ENCODE measurements at regions not wholly inside any gene's neighbourhood (a gene's known extent, or its start where the extent isn't known, plus 50 kb on each side); places are given as distances from the start of the nearest gene placed in this dataset.

- no peak overlapping the region for H3K9ac ChIP-seq (ENCODE audit: low read length)
- TF ChIP-seq EZH2phosphoT487 (IDR thresholded peaks at IDR 0.05; ENCODE audit: low read depth) (no peak), CTCF (IDR thresholded peaks at IDR 0.05; ENCODE audit: low read depth, low read length) (no peak)
- H3K4me2 ChIP-seq (ENCODE audit: low read length): no peak overlapping the region
- no peak overlapping the region for H3K27ac ChIP-seq (ENCODE audit: low read length)
- H3K9me3 ChIP-seq (ENCODE audit: insufficient read depth, low read length): no peaks in the 10 kb centered on the region
- no peaks in the 10 kb centered on the region for H3K79me2 ChIP-seq (ENCODE audit: low read length)
- no peaks in the 10 kb centered on the region for H3K27me3 ChIP-seq (ENCODE audit: low read depth, low read length)
- no peaks in the 10 kb centered on the region for H4K20me1 ChIP-seq (ENCODE audit: insufficient read depth, low read length)
- no peak overlapping the region for H2AFZ ChIP-seq (ENCODE audit: low read depth, low read length)
- H3K36me3 ChIP-seq (replicated peaks; ENCODE audit: low read depth, low read length): no peaks in the 10 kb centered on the region
- H3K4me3 ChIP-seq (ENCODE audit: low read length): no peak overlapping the region
- H3K4me1 ChIP-seq (ENCODE audit: low read length): no peaks in the 10 kb centered on the region
Measured at GRCh38 chr18:77601567-77601966, 351.9 kb downstream of the GALR1 start.

- no peak overlapping the region for H2AFZ ChIP-seq (ENCODE audit: low read depth, low read length)
- H3K9ac ChIP-seq (ENCODE audit: low read length): no peak overlapping the region
- no peaks in the 10 kb centered on the region for H3K27me3 ChIP-seq (ENCODE audit: low read depth, low read length)
- H3K79me2 ChIP-seq (ENCODE audit: low read length): no peaks in the 10 kb centered on the region
- H3K4me2 ChIP-seq (ENCODE audit: low read length): no peak overlapping the region
- H3K4me3 ChIP-seq (ENCODE audit: low read length): no peak overlapping the region
- H3K9me3 ChIP-seq (ENCODE audit: insufficient read depth, low read length): no peaks in the 10 kb centered on the region
- H3K36me3 ChIP-seq (replicated peaks; ENCODE audit: low read depth, low read length): no peaks in the 10 kb centered on the region
- no peak for TF ChIP-seq EZH2phosphoT487 (IDR thresholded peaks at IDR 0.05; ENCODE audit: low read depth)
- no peak for TF ChIP-seq CTCF (IDR thresholded peaks at IDR 0.05; ENCODE audit: low read depth, low read length)
- H3K27ac ChIP-seq (ENCODE audit: low read length): no peak overlapping the region
- no peaks in the 10 kb centered on the region for H4K20me1 ChIP-seq (ENCODE audit: insufficient read depth, low read length)
- H3K4me1 ChIP-seq (ENCODE audit: low read length): no peaks in the 10 kb centered on the region
Measured at GRCh38 chr18:77607087-77607486, 357.4 kb downstream of the GALR1 start.

GRCh38 chr18:77608807-77609206, 359.2 kb downstream of the GALR1 start:
- no peak overlapping the region for H3K27ac ChIP-seq (ENCODE audit: low read length)
- H3K9ac ChIP-seq (ENCODE audit: low read length): no peak overlapping the region
- H3K9me3 ChIP-seq (ENCODE audit: insufficient read depth, low read length): no peaks in the 10 kb centered on the region
- H3K27me3 ChIP-seq (ENCODE audit: low read depth, low read length): no peaks in the 10 kb centered on the region
- no peaks in the 10 kb centered on the region for H3K79me2 ChIP-seq (ENCODE audit: low read length)
- no peak overlapping the region for H2AFZ ChIP-seq (ENCODE audit: low read depth, low read length)
- no peaks in the 10 kb centered on the region for H4K20me1 ChIP-seq (ENCODE audit: insufficient read depth, low read length)
- no peak overlapping the region for H3K4me3 ChIP-seq (ENCODE audit: low read length)
- H3K36me3 ChIP-seq (replicated peaks; ENCODE audit: low read depth, low read length): no peaks in the 10 kb centered on the region
- H3K4me1 ChIP-seq (ENCODE audit: low read length): no peaks in the 10 kb centered on the region
- TF ChIP-seq EZH2phosphoT487 (IDR thresholded peaks at IDR 0.05; ENCODE audit: low read depth): no peak
- no peak for TF ChIP-seq CTCF (IDR thresholded peaks at IDR 0.05; ENCODE audit: low read depth, low read length)
- H3K4me2 ChIP-seq (ENCODE audit: low read length): no peak overlapping the region

- TF ChIP-seq EZH2phosphoT487 (IDR thresholded peaks at IDR 0.05; ENCODE audit: low read depth): no peak
- TF ChIP-seq CTCF (IDR thresholded peaks at IDR 0.05; ENCODE audit: low read depth, low read length): no peak
- H3K27me3 ChIP-seq (ENCODE audit: low read depth, low read length): no peaks in the 10 kb centered on the region; the same call in 1 of the 2 replicates
- H3K9ac ChIP-seq (ENCODE audit: low read length): no peak overlapping the region
- H2AFZ ChIP-seq (ENCODE audit: low read depth, low read length): no peak overlapping the region
- no peak overlapping the region for H3K4me2 ChIP-seq (ENCODE audit: low read length)
- H3K27ac ChIP-seq (ENCODE audit: low read length): no peak overlapping the region
- H3K9me3 ChIP-seq (ENCODE audit: insufficient read depth, low read length): no peaks in the 10 kb centered on the region
- no peaks in the 10 kb centered on the region for H4K20me1 ChIP-seq (ENCODE audit: insufficient read depth, low read length)
- no peaks in the 10 kb centered on the region for H3K36me3 ChIP-seq (replicated peaks; ENCODE audit: low read depth, low read length)
- H3K4me1 ChIP-seq (ENCODE audit: low read length): no peaks in the 10 kb centered on the region
- H3K4me3 ChIP-seq (ENCODE audit: low read length): no peak overlapping the region
- no peaks in the 10 kb centered on the region for H3K79me2 ChIP-seq (ENCODE audit: low read length)
Measured at GRCh38 chr18:77617694-77618093, 368.0 kb downstream of the GALR1 start.
